ENCODE measurements at regions not wholly inside any gene's neighbourhood (a gene's known extent, or its start where the extent isn't known, plus 50 kb on each side); places are given as distances from the start of the nearest gene placed in this dataset.

- TF ChIP-seq POLR2A (IDR thresholded peaks at IDR 0.05; ENCODE audit: low read length) (no peak), GATA1 (IDR thresholded peaks at IDR 0.05; ENCODE audit: low read depth, low read length) (no peak)
Observed at GRCh38 chr4:181176306-181176705, 1066.9 kb upstream of the TENM3 start.

All from erythroblast (primary cell).